Upper lobe of left lung (tissue), 4 donors: ENCODE measurements at regions not wholly inside any gene's neighbourhood (a gene's known extent, or its start where the extent isn't known, plus 50 kb on each side); places are given as distances from the start of the nearest gene placed in this dataset.

Experiments used
- CTCF ChIP-seq, 6 experiments: fragments of 450-650 bp in 4 of 6; fragments of 200-600 bp in 2 of 6; sonication (generic) in 2 of 6; IDR thresholded peaks; one replicate each; pipeline ENCODE4 v1.5.1; 2016 to 2019; ENCODE audit warnings: antibody characterized with exemption in 6 of 6
- POLR2A ChIP-seq, 4 donors: fragments of 450-650 bp; IDR thresholded peaks; one replicate each; pipeline ENCODE4 v1.5.1; 2016 to 2017; ENCODE audit warnings: antibody characterized with exemption in 4 of 4, mild to moderate bottlenecking in 2 of 4

GRCh38 chr18:51253476-51253875 lies 56.0 kb upstream of the MEX3C start:
- TF ChIP-seq CTCF (IDR thresholded peaks at IDR 0.05) (no peak), POLR2A (IDR thresholded peaks at IDR 0.05) (no peak)
